HG03520 (cell line): ENCODE measurements at regions not wholly inside any gene's neighbourhood (a gene's known extent, or its start where the extent isn't known, plus 50 kb on each side); places are given as distances from the start of the nearest gene placed in this dataset.

Source experiments
- ATAC-seq: cut with Tn5 transposase; IDR thresholded peaks from one replicate; pipeline ENCODE4 v1.9.1; 2021; ENCODE audit warnings: mild to moderate bottlenecking, moderate library complexity; ENCODE audit not compliant: unreplicated experiment

- no peak for ATAC-seq
Measured at GRCh38 chr6:18752278-18753068, 365.3 kb downstream of the RNF144B start.

- ATAC-seq = no peak
Measured at GRCh38 chr6:18753076-18753475, 365.9 kb downstream of the RNF144B start.

- no peak for ATAC-seq
Measured at GRCh38 chr6:18763086-18763485, 375.9 kb downstream of the RNF144B start.

GRCh38 chr6:18784794-18785193 is 397.6 kb downstream of the RNF144B start:
- no peak for ATAC-seq

- ATAC-seq = no peak
Measured at GRCh38 chr6:18785810-18786490, 398.8 kb downstream of the RNF144B start.

- ATAC-seq = no peak
Measured at GRCh38 chr6:18792866-18793265, 405.7 kb downstream of the RNF144B start.

GRCh38 chr6:18795726-18796125 is 408.6 kb downstream of the RNF144B start:
- no peak for ATAC-seq

- ATAC-seq = no peak
Measured at GRCh38 chr6:18820725-18821124, 433.6 kb downstream of the RNF144B start.

- no peak for ATAC-seq
Measured at GRCh38 chr6:18823782-18824386, 436.7 kb downstream of the RNF144B start.

GRCh38 chr6:18829272-18829870 is 442.2 kb downstream of the RNF144B start:
- no peak for ATAC-seq

GRCh38 chr6:18835976-18836375 is 448.8 kb downstream of the RNF144B start:
- no peak for ATAC-seq

GRCh38 chr6:18837013-18837412 is 449.9 kb downstream of the RNF144B start:
- no peak for ATAC-seq

GRCh38 chr6:18842534-18842933 is 455.4 kb downstream of the RNF144B start:
- no peak for ATAC-seq

- ATAC-seq = no peak
Measured at GRCh38 chr6:18845896-18846295, 458.7 kb downstream of the RNF144B start.

- no peak for ATAC-seq
Measured at GRCh38 chr6:18846327-18846726, 459.2 kb downstream of the RNF144B start.

- no peak for ATAC-seq
Measured at GRCh38 chr6:18861204-18861603, 474.1 kb downstream of the RNF144B start.

GRCh38 chr6:18883268-18883667 is 496.1 kb downstream of the RNF144B start:
- ATAC-seq = no peak

- ATAC-seq = no peak
Measured at GRCh38 chr6:18883851-18884250, 496.7 kb downstream of the RNF144B start.

GRCh38 chr6:18893540-18894269 is 506.6 kb downstream of the RNF144B start:
- no peak for ATAC-seq

GRCh38 chr6:18897350-18897749 is 510.2 kb downstream of the RNF144B start:
- no peak for ATAC-seq

- no peak for ATAC-seq
Measured at GRCh38 chr6:18904681-18905080, 517.5 kb downstream of the RNF144B start.
